T-helper 1 cell (primary cell): ENCODE measurements at regions not wholly inside any gene's neighbourhood (a gene's known extent, or its start where the extent isn't known, plus 50 kb on each side); places are given as distances from the start of the nearest gene placed in this dataset.
"Not testable (repeated sequence)": the region's sequence is repeated elsewhere in the genome, so short reads cannot be mapped to it uniquely, and the experiment has no call there.

Experiments
- DNase-seq, 5 donors: peaks; one replicate each; pipeline ENCODE4 v3.0.0-alpha.2; 2012 to 2020

GRCh38 chr18:1149709-1150108 lies 245.0 kb downstream of the ADCYAP1 start:
- no peak for DNase-seq

- DNase-seq = no peak
Measured at GRCh38 chr18:1150344-1150743, 245.7 kb downstream of the ADCYAP1 start.

- DNase-seq = not testable (repeated sequence)
Measured at GRCh38 chr18:1152958-1153357, 248.3 kb downstream of the ADCYAP1 start.

GRCh38 chr18:1173593-1173992 lies 268.9 kb downstream of the ADCYAP1 start:
- no peak for DNase-seq

- DNase-seq = no peak
Measured at GRCh38 chr18:1177232-1177631, 272.6 kb downstream of the ADCYAP1 start.

- DNase-seq = no peak
Measured at GRCh38 chr18:1191341-1191740, 286.7 kb downstream of the ADCYAP1 start.

GRCh38 chr18:1213126-1213525 lies 308.5 kb downstream of the ADCYAP1 start:
- DNase-seq = no peak

GRCh38 chr18:1222880-1223279 lies 318.2 kb downstream of the ADCYAP1 start:
- no peak for DNase-seq

- DNase-seq = no peak
Measured at GRCh38 chr18:1227025-1227424, 322.4 kb downstream of the ADCYAP1 start.

GRCh38 chr18:1229634-1230033 lies 325.0 kb downstream of the ADCYAP1 start:
- DNase-seq = no peak

- no peak for DNase-seq
Measured at GRCh38 chr18:1232867-1233266, 328.2 kb downstream of the ADCYAP1 start.

GRCh38 chr18:1240701-1241100 lies 336.0 kb downstream of the ADCYAP1 start:
- DNase-seq = no peak

GRCh38 chr18:1244397-1245122 lies 339.9 kb downstream of the ADCYAP1 start:
- no peak for DNase-seq

GRCh38 chr18:1246827-1247226 lies 342.2 kb downstream of the ADCYAP1 start:
- DNase-seq = no peak

GRCh38 chr18:1252534-1252933 lies 347.9 kb downstream of the ADCYAP1 start:
- DNase-seq = no peak

GRCh38 chr18:1252936-1253335 lies 348.3 kb downstream of the ADCYAP1 start:
- DNase-seq = no peak

GRCh38 chr18:1253827-1254226 lies 349.2 kb downstream of the ADCYAP1 start:
- no peak for DNase-seq

- DNase-seq = no peak
Measured at GRCh38 chr18:1261054-1261453, 356.4 kb downstream of the ADCYAP1 start.

GRCh38 chr18:1267021-1267420 lies 362.4 kb downstream of the ADCYAP1 start:
- DNase-seq = no peak

- no peak for DNase-seq
Measured at GRCh38 chr18:1270081-1270480, 365.4 kb downstream of the ADCYAP1 start.

- no peak for DNase-seq
Measured at GRCh38 chr18:1273469-1273868, 368.8 kb downstream of the ADCYAP1 start.

GRCh38 chr18:1292167-1292566 lies 387.5 kb downstream of the ADCYAP1 start:
- DNase-seq = no peak

GRCh38 chr18:1294229-1294628 lies 389.6 kb downstream of the ADCYAP1 start:
- DNase-seq = no peak

- DNase-seq = no peak
Measured at GRCh38 chr18:1296237-1296636, 391.6 kb downstream of the ADCYAP1 start.

GRCh38 chr18:1302861-1303260 lies 398.2 kb downstream of the ADCYAP1 start:
- DNase-seq = no peak
